ENCODE measurements at regions not wholly inside any gene's neighbourhood (a gene's known extent, or its start where the extent isn't known, plus 50 kb on each side); places are given as distances from the start of the nearest gene placed in this dataset.

- no peak for TF ChIP-seq CTCF (IDR thresholded peaks at IDR 0.05)
- TF ChIP-seq POLR2A (IDR thresholded peaks at IDR 0.05) = no peak
- intact Hi-C loops (cut with DNase I) = no loop called here
- peaks cover 0 to 19% (median 0%) of the 10 kb centered on the region in 4 donors for H3K27me3 ChIP-seq
- H3K4me1 ChIP-seq = peaks cover 0 to 9% (median 0%) of the 10 kb centered on the region in 3 donors
- H3K9me3 ChIP-seq = no peaks in the 10 kb centered on the region
- no peaks in the 10 kb centered on the region for H3K36me3 ChIP-seq
- WGBS, 2 donors = 63 to 67% methylated on average over 3 of the region's 3 CpGs
- no peak overlapping the region for H3K4me3 ChIP-seq
- DNase-seq = no peak
- H3K27ac ChIP-seq = no peak overlapping the region
These were observed 521.9 kb downstream of the INSC start for GRCh38 chr11:15636521-15637089.

- H3K9me3 ChIP-seq = no peaks in the 10 kb centered on the region
- intact Hi-C loops (cut with DNase I) = no loop called here
- peaks cover 0 to 9% (median 0%) of the 10 kb centered on the region in 3 donors for H3K4me1 ChIP-seq
- TF ChIP-seq POLR2A (IDR thresholded peaks at IDR 0.05) (no peak), CTCF (IDR thresholded peaks at IDR 0.05) (no peak)
- H3K36me3 ChIP-seq = no peaks in the 10 kb centered on the region
- H3K27me3 ChIP-seq = peaks cover 0 to 2% (median 0%) of the 10 kb centered on the region in 4 donors
- H3K4me3 ChIP-seq = no peak overlapping the region
- H3K27ac ChIP-seq = no peak overlapping the region
- WGBS, 2 donors = 64 to 67% methylated on average over 1 of the region's 1 CpG
- DNase-seq = no peak
These were observed 523.7 kb downstream of the INSC start for GRCh38 chr11:15638386-15638787.

GRCh38 chr11:15640318-15640717 lies 525.6 kb downstream of the INSC start:
- WGBS, 2 donors = 71 to 79% methylated on average over 6 to 8 of the region's 9 CpGs
- Histone ChIP-seq H3K36me3 (no peaks in the 10 kb centered on the region), H3K27ac (no peak overlapping the region), H3K4me3 (no peak overlapping the region), H3K27me3 (peaks cover 0 to 5% (median 0%) of the 10 kb centered on the region in 4 donors), H3K9me3 (no peaks in the 10 kb centered on the region), H3K4me1 (peaks cover 0 to 9% (median 0%) of the 10 kb centered on the region in 3 donors)
- TF ChIP-seq POLR2A (IDR thresholded peaks at IDR 0.05) (no peak), CTCF (IDR thresholded peaks at IDR 0.05) (no peak)
- DNase-seq = no peak
- intact Hi-C loops (cut with DNase I) = no loop called here

GRCh38 chr11:15641271-15642045 lies 526.7 kb downstream of the INSC start:
- Histone ChIP-seq H3K4me1 (peaks cover 0 to 9% (median 0%) of the 10 kb centered on the region in 3 donors), H3K9me3 (no peaks in the 10 kb centered on the region), H3K4me3 (no peak overlapping the region), H3K36me3 (no peaks in the 10 kb centered on the region), H3K27me3 (peaks cover 0 to 5% (median 0%) of the 10 kb centered on the region in 4 donors), H3K27ac (no peak overlapping the region)
- WGBS, 2 donors = 54 to 60% methylated on average over 8 to 9 of the region's 9 CpGs
- DNase-seq = no peak
- intact Hi-C loops (cut with DNase I) = no loop called here
- TF ChIP-seq CTCF (IDR thresholded peaks at IDR 0.05) (no peak), POLR2A (IDR thresholded peaks at IDR 0.05) (no peak)

GRCh38 chr11:15645201-15645600 lies 530.5 kb downstream of the INSC start:
- Histone ChIP-seq H3K9me3 (no peaks in the 10 kb centered on the region), H3K27me3 (peaks cover 0 to 5% (median 0%) of the 10 kb centered on the region in 4 donors), H3K4me3 (no peak overlapping the region), H3K36me3 (no peaks in the 10 kb centered on the region), H3K4me1 (peaks cover 0 to 7% (median under 1%) of the 10 kb centered on the region in 3 donors), H3K27ac (no peak overlapping the region)
- intact Hi-C loops (cut with DNase I) = no loop called here
- TF ChIP-seq CTCF (IDR thresholded peaks at IDR 0.05) (no peak), POLR2A (IDR thresholded peaks at IDR 0.05) (no peak)
- 38 to 83% methylated on average over 1 of the region's 1 CpG for WGBS, 2 donors
- DNase-seq = no peak
